ENCODE measurements at regions not wholly inside any gene's neighbourhood (a gene's known extent, or its start where the extent isn't known, plus 50 kb on each side); places are given as distances from the start of the nearest gene placed in this dataset.
"Not testable (repeated sequence)": the region's sequence is repeated elsewhere in the genome, so short reads cannot be mapped to it uniquely, and the experiment has no call there.

DNA sequence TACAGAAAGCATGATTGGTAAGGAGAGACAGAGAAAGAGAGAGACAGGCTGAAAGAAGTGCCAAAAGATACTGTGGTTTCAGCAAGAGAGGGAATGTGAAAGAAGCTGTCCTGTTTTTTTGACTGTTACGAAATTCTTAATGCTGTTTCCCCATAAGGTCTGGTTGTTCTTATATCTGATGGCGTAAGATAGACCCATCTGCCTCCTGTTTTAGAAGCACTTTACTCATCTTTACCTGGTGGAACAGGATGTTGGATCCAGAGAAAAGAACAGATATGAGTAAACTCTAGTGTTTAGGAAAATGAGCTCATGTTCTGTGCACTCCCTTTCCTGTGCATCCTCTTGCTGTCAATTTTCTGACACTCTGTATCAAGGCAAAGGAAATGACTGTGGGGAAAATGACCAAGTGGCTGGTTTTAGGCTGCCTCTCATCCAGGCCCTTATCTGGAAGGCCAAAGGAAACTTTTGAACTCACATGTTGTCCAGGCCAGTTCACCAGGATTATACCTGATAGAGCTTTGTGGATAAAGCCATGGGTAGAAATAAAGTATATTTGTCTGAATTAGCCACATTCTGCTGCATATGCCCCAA is 311.7 kb upstream of the HTR2C start:
- no peaks in the 10 kb centered on the region for H3K4me1 Mint-ChIP-seq (ENCODE audit: insufficient read depth, unreplicated experiment)
- no peak overlapping the region for H3K27ac Mint-ChIP-seq (ENCODE audit: low read depth, unreplicated experiment)

DNA sequence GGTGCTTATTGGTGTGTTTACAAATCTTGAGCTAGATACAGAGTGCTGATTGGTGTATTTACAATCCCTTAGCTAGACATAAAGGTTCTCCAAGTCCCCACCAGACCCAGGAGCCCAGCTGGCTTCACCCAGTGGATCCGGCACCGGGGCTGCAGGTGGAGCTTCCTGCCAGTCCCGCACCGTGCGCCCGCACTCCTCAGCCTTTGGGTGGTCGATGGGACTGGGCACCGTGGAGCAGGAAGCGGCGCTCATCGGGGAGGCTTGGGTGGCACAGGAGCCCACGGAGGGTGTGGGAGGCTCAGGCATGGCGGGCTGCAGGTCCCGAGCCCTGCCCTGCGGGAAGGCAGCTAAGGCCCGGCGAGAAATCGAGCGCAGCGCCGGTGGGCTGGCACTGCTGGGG is 313.5 kb upstream of the HTR2C start:
- H3K4me1 Mint-ChIP-seq (ENCODE audit: insufficient read depth, unreplicated experiment); DNase-seq (ENCODE audit: unreplicated experiment); H3K27ac Mint-ChIP-seq (ENCODE audit: low read depth, unreplicated experiment); H3K9me3 Mint-ChIP-seq (ENCODE audit: unreplicated experiment); H3K36me3 Mint-ChIP-seq (ENCODE audit: insufficient read depth, unreplicated experiment); intact Hi-C loops (cut with micrococcal nuclease); BruUV-seq (replicated peaks); POLR2A ChIA-PET; H3K4me3 Mint-ChIP-seq (ENCODE audit: unreplicated experiment): not testable (repeated sequence)
- H3K27me3 Mint-ChIP-seq (ENCODE audit: insufficient read depth, unreplicated experiment), result peaks cover 17% of the 10 kb centered on the region
- CTCF ChIA-PET, result interaction anchor here (0.7 kb wide), 1 partner anchor 1357 kb away, joined by 4 read pairs; no protein-coding TSS in a partner anchor

More for the DNA sequence above, 311.7 kb upstream of the HTR2C start:
- CTCF ChIA-PET, result no interaction called here
- Mint-ChIP-seq H3K36me3 (ENCODE audit: insufficient read depth, unreplicated experiment) (no peaks in the 10 kb centered on the region), H3K4me3 (ENCODE audit: unreplicated experiment) (no peak overlapping the region), H3K9me3 (ENCODE audit: unreplicated experiment) (no peaks in the 10 kb centered on the region), H3K27me3 (ENCODE audit: insufficient read depth, unreplicated experiment) (peaks cover 5% of the 10 kb centered on the region)
- no TSS peak for BruUV-seq (replicated peaks)
- intact Hi-C loops (cut with micrococcal nuclease), result no loop called here
- TF ChIP-seq, protein P1, sequence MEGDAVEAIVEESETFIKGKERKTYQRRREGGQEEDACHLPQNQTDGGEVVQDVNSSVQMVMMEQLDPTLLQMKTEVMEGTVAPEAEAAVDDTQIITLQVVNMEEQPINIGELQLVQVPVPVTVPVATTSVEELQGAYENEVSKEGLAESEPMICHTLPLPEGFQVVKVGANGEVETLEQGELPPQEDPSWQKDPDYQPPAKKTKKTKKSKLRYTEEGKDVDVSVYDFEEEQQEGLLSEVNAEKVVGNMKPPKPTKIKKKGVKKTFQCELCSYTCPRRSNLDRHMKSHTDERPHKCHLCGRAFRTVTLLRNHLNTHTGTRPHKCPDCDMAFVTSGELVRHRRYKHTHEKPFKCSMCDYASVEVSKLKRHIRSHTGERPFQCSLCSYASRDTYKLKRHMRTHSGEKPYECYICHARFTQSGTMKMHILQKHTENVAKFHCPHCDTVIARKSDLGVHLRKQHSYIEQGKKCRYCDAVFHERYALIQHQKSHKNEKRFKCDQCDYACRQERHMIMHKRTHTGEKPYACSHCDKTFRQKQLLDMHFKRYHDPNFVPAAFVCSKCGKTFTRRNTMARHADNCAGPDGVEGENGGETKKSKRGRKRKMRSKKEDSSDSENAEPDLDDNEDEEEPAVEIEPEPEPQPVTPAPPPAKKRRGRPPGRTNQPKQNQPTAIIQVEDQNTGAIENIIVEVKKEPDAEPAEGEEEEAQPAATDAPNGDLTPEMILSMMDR (IDR thresholded peaks at IDR 0.05; ENCODE audit: unreplicated experiment), result no peak
- DNase-seq (ENCODE audit: unreplicated experiment), result peak; percentile 34
- POLR2A ChIA-PET, result no interaction called here

- Mint-ChIP-seq H3K4me1 (ENCODE audit: insufficient read depth, unreplicated experiment) (no peaks in the 10 kb centered on the region), H3K36me3 (ENCODE audit: insufficient read depth, unreplicated experiment) (no peaks in the 10 kb centered on the region), H3K27me3 (ENCODE audit: insufficient read depth, unreplicated experiment) (peaks cover 17% of the 10 kb centered on the region), H3K27ac (ENCODE audit: low read depth, unreplicated experiment) (no peak overlapping the region), H3K4me3 (ENCODE audit: unreplicated experiment) (no peak overlapping the region), H3K9me3 (ENCODE audit: unreplicated experiment) (no peaks in the 10 kb centered on the region)
- ChIA-PET CTCF (no interaction called here), POLR2A (no interaction called here)
- intact Hi-C loops (cut with micrococcal nuclease), result no loop called here
- no TSS peak for BruUV-seq (replicated peaks)
- no peak for DNase-seq (ENCODE audit: unreplicated experiment)
- TF ChIP-seq, protein P1 (IDR thresholded peaks at IDR 0.05; ENCODE audit: unreplicated experiment), result no peak
These were observed 315.2 kb upstream of the HTR2C start for GRCh38 chrX:114268643-114269042.

GRCh38 chrX:114267142-114267541 is 316.7 kb upstream of the HTR2C start:
- no peak for DNase-seq (ENCODE audit: unreplicated experiment)
- Mint-ChIP-seq H3K4me1 (ENCODE audit: insufficient read depth, unreplicated experiment) (no peaks in the 10 kb centered on the region), H3K27ac (ENCODE audit: low read depth, unreplicated experiment) (no peak overlapping the region), H3K36me3 (ENCODE audit: insufficient read depth, unreplicated experiment) (no peaks in the 10 kb centered on the region), H3K27me3 (ENCODE audit: insufficient read depth, unreplicated experiment) (peaks cover 17% of the 10 kb centered on the region), H3K9me3 (ENCODE audit: unreplicated experiment) (no peaks in the 10 kb centered on the region), H3K4me3 (ENCODE audit: unreplicated experiment) (no peak overlapping the region)
- intact Hi-C loops (cut with micrococcal nuclease), result no loop called here
- TF ChIP-seq, protein P1 (IDR thresholded peaks at IDR 0.05; ENCODE audit: unreplicated experiment), result no peak
- ChIA-PET POLR2A (no interaction called here), CTCF (no interaction called here)
- BruUV-seq (replicated peaks), result no TSS peak

GRCh38 chrX:114252186-114252585 is 331.7 kb upstream of the HTR2C start:
- DNase-seq (ENCODE audit: unreplicated experiment), result no peak
- H3K4me3 Mint-ChIP-seq (ENCODE audit: unreplicated experiment), result no peak overlapping the region
- CTCF ChIA-PET, result interaction anchor here (0.7 kb wide), 1 partner anchor 796 kb away, joined by 3 read pairs; no protein-coding TSS in a partner anchor
- intact Hi-C loops (cut with micrococcal nuclease), result no loop called here
- BruUV-seq (replicated peaks), result no TSS peak
- TF ChIP-seq, protein P1 (IDR thresholded peaks at IDR 0.05; ENCODE audit: unreplicated experiment), result no peak
- H3K9me3 Mint-ChIP-seq (ENCODE audit: unreplicated experiment), result no peaks in the 10 kb centered on the region
- H3K27ac Mint-ChIP-seq (ENCODE audit: low read depth, unreplicated experiment), result no peak overlapping the region
- H3K27me3 Mint-ChIP-seq (ENCODE audit: insufficient read depth, unreplicated experiment), result peaks cover 68% of the 10 kb centered on the region
- H3K36me3 Mint-ChIP-seq (ENCODE audit: insufficient read depth, unreplicated experiment), result no peaks in the 10 kb centered on the region
- POLR2A ChIA-PET, result no interaction called here
- H3K4me1 Mint-ChIP-seq (ENCODE audit: insufficient read depth, unreplicated experiment), result no peaks in the 10 kb centered on the region
